ENCODE measurements at regions not wholly inside any gene's neighbourhood (a gene's known extent, or its start where the extent isn't known, plus 50 kb on each side); places are given as distances from the start of the nearest gene placed in this dataset.

DNA sequence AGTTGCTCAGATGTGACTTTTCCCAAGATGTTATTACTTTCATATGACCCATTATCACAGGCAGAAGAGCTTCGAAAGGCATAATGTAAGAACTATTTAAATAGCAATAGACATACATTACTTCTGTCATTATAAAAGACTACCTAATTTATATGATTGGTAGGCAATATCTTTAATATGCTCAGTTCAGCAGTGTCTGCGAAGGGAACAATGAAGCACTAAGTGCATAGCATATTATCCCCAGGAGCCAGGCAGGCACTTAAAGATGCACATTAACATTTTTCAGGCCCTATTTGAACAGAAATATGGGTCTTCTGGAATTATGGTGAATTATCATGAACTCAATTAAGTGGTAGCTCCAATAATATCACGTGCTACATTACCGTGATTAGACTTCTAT, 217.8 kb downstream of the EPM2A start:
- TF ChIP-seq, protein P1, sequence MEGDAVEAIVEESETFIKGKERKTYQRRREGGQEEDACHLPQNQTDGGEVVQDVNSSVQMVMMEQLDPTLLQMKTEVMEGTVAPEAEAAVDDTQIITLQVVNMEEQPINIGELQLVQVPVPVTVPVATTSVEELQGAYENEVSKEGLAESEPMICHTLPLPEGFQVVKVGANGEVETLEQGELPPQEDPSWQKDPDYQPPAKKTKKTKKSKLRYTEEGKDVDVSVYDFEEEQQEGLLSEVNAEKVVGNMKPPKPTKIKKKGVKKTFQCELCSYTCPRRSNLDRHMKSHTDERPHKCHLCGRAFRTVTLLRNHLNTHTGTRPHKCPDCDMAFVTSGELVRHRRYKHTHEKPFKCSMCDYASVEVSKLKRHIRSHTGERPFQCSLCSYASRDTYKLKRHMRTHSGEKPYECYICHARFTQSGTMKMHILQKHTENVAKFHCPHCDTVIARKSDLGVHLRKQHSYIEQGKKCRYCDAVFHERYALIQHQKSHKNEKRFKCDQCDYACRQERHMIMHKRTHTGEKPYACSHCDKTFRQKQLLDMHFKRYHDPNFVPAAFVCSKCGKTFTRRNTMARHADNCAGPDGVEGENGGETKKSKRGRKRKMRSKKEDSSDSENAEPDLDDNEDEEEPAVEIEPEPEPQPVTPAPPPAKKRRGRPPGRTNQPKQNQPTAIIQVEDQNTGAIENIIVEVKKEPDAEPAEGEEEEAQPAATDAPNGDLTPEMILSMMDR (IDR thresholded peaks at IDR 0.05): no peak
- TF ChIP-seq REST (IDR thresholded peaks at IDR 0.05; ENCODE audit: insufficient read depth in 1 of 2, low read depth in 2 of 2, low read length in 1 of 2): no peak
- no peak for TF ChIP-seq SIN3A (IDR thresholded peaks at IDR 0.05; ENCODE audit: borderline replicate concordance, insufficient read depth, low read depth, low read length)
